ENCODE measurements at regions not wholly inside any gene's neighbourhood (a gene's known extent, or its start where the extent isn't known, plus 50 kb on each side); places are given as distances from the start of the nearest gene placed in this dataset.

- H3K4me1 Mint-ChIP-seq (ENCODE audit: low read depth), result no peaks in the 10 kb centered on the region
- ATAC-seq, result no peak
- H3K4me3 Mint-ChIP-seq, result no peak overlapping the region
- no peak for DNase-seq
- H3K36me3 Mint-ChIP-seq (ENCODE audit: insufficient read depth), result no peaks in the 10 kb centered on the region
- no peaks in the 10 kb centered on the region for H3K9me3 Mint-ChIP-seq
- no peaks in the 10 kb centered on the region for H3K27me3 Mint-ChIP-seq (ENCODE audit: low read depth)
These were observed 164.0 kb upstream of the PDGFD start for GRCh38 chr11:104327861-104328511.

GRCh38 chr11:104325093-104325492 is 161.1 kb upstream of the PDGFD start:
- no peaks in the 10 kb centered on the region for H3K36me3 Mint-ChIP-seq (ENCODE audit: insufficient read depth)
- no peak overlapping the region for H3K4me3 Mint-ChIP-seq
- no peaks in the 10 kb centered on the region for H3K4me1 Mint-ChIP-seq (ENCODE audit: low read depth)
- ATAC-seq (no peak), DNase-seq (no peak)
- no peaks in the 10 kb centered on the region for H3K27me3 Mint-ChIP-seq (ENCODE audit: low read depth)
- H3K9me3 Mint-ChIP-seq, result no peaks in the 10 kb centered on the region

- ATAC-seq, result no peak
- Mint-ChIP-seq H3K27me3 (ENCODE audit: low read depth) (no peaks in the 10 kb centered on the region), H3K4me1 (ENCODE audit: low read depth) (no peaks in the 10 kb centered on the region)
These were observed 160.3 kb upstream of the PDGFD start for GRCh38 chr11:104324276-104324675.

GRCh38 chr11:104323841-104324240 is 159.9 kb upstream of the PDGFD start:
- no peaks in the 10 kb centered on the region for H3K36me3 Mint-ChIP-seq (ENCODE audit: insufficient read depth)
- no peaks in the 10 kb centered on the region for H3K4me1 Mint-ChIP-seq (ENCODE audit: low read depth)
- H3K9me3 Mint-ChIP-seq, result no peaks in the 10 kb centered on the region
- ATAC-seq (no peak), DNase-seq (no peak)
- no peaks in the 10 kb centered on the region for H3K27me3 Mint-ChIP-seq (ENCODE audit: low read depth)
- no peak overlapping the region for H3K4me3 Mint-ChIP-seq

More at GRCh38 chr11:104324276-104324675, 160.3 kb upstream of the PDGFD start:
- H3K36me3 Mint-ChIP-seq (ENCODE audit: insufficient read depth), result no peaks in the 10 kb centered on the region
- no peak for DNase-seq
- H3K4me3 Mint-ChIP-seq, result no peak overlapping the region
- no peaks in the 10 kb centered on the region for H3K9me3 Mint-ChIP-seq

GRCh38 chr11:104322696-104323095 is 158.7 kb upstream of the PDGFD start:
- H3K4me3 Mint-ChIP-seq, result no peak overlapping the region
- no peaks in the 10 kb centered on the region for H3K36me3 Mint-ChIP-seq (ENCODE audit: insufficient read depth)
- H3K27me3 Mint-ChIP-seq (ENCODE audit: low read depth), result no peaks in the 10 kb centered on the region
- H3K4me1 Mint-ChIP-seq (ENCODE audit: low read depth), result no peaks in the 10 kb centered on the region
- DNase-seq, result no peak
- no peaks in the 10 kb centered on the region for H3K9me3 Mint-ChIP-seq
- ATAC-seq, result no peak

GRCh38 chr11:104320956-104321355 is 157.0 kb upstream of the PDGFD start:
- H3K4me3 Mint-ChIP-seq, result no peak overlapping the region
- no peaks in the 10 kb centered on the region for H3K4me1 Mint-ChIP-seq (ENCODE audit: low read depth)
- DNase-seq (no peak), ATAC-seq (no peak)
- no peaks in the 10 kb centered on the region for H3K36me3 Mint-ChIP-seq (ENCODE audit: insufficient read depth)
- no peaks in the 10 kb centered on the region for H3K9me3 Mint-ChIP-seq
- no peaks in the 10 kb centered on the region for H3K27me3 Mint-ChIP-seq (ENCODE audit: low read depth)

GRCh38 chr11:104320097-104320496 is 156.2 kb upstream of the PDGFD start:
- Mint-ChIP-seq H3K4me3 (no peak overlapping the region), H3K36me3 (ENCODE audit: insufficient read depth) (no peaks in the 10 kb centered on the region), H3K4me1 (ENCODE audit: low read depth) (no peaks in the 10 kb centered on the region), H3K9me3 (no peaks in the 10 kb centered on the region), H3K27me3 (ENCODE audit: low read depth) (no peaks in the 10 kb centered on the region)
- ATAC-seq (no peak), DNase-seq (no peak)

GRCh38 chr11:104319396-104319795 is 155.4 kb upstream of the PDGFD start:
- Mint-ChIP-seq H3K36me3 (ENCODE audit: insufficient read depth) (no peaks in the 10 kb centered on the region), H3K9me3 (no peaks in the 10 kb centered on the region), H3K4me1 (ENCODE audit: low read depth) (no peaks in the 10 kb centered on the region), H3K4me3 (no peak overlapping the region), H3K27me3 (ENCODE audit: low read depth) (no peaks in the 10 kb centered on the region)
- no peak for ATAC-seq
- DNase-seq, result no peak

GRCh38 chr11:104306862-104307474 is 143.0 kb upstream of the PDGFD start:
- DNase-seq (no peak), ATAC-seq (no peak)
- H3K9me3 Mint-ChIP-seq, result no peaks in the 10 kb centered on the region
- no peaks in the 10 kb centered on the region for H3K36me3 Mint-ChIP-seq (ENCODE audit: insufficient read depth)
- H3K4me1 Mint-ChIP-seq (ENCODE audit: low read depth), result no peaks in the 10 kb centered on the region
- no peak overlapping the region for H3K4me3 Mint-ChIP-seq
- no peaks in the 10 kb centered on the region for H3K27me3 Mint-ChIP-seq (ENCODE audit: low read depth)

- Mint-ChIP-seq H3K4me1 (ENCODE audit: low read depth) (no peaks in the 10 kb centered on the region), H3K9me3 (no peaks in the 10 kb centered on the region), H3K4me3 (no peak overlapping the region), H3K36me3 (ENCODE audit: insufficient read depth) (no peaks in the 10 kb centered on the region), H3K27me3 (ENCODE audit: low read depth) (no peaks in the 10 kb centered on the region)
- DNase-seq (no peak), ATAC-seq (no peak)
These were observed 137.8 kb upstream of the PDGFD start for GRCh38 chr11:104301776-104302175.

- DNase-seq, result no peak
- no peaks in the 10 kb centered on the region for H3K36me3 Mint-ChIP-seq (ENCODE audit: insufficient read depth)
- H3K27me3 Mint-ChIP-seq (ENCODE audit: low read depth), result peaks cover 2% of the 10 kb centered on the region
- no peak overlapping the region for H3K4me3 Mint-ChIP-seq
- ATAC-seq, result no peak
- no peaks in the 10 kb centered on the region for H3K9me3 Mint-ChIP-seq
- no peaks in the 10 kb centered on the region for H3K4me1 Mint-ChIP-seq (ENCODE audit: low read depth)
These were observed 127.7 kb upstream of the PDGFD start for GRCh38 chr11:104291646-104292045.

GRCh38 chr11:104286129-104286528 is 122.2 kb upstream of the PDGFD start:
- peaks cover 4% of the 10 kb centered on the region for H3K27me3 Mint-ChIP-seq (ENCODE audit: low read depth)
- H3K36me3 Mint-ChIP-seq (ENCODE audit: insufficient read depth), result no peaks in the 10 kb centered on the region
- DNase-seq (no peak), ATAC-seq (no peak)
- no peaks in the 10 kb centered on the region for H3K9me3 Mint-ChIP-seq
- no peak overlapping the region for H3K4me3 Mint-ChIP-seq
- no peaks in the 10 kb centered on the region for H3K4me1 Mint-ChIP-seq (ENCODE audit: low read depth)

- Mint-ChIP-seq H3K27me3 (ENCODE audit: low read depth) (no peaks in the 10 kb centered on the region), H3K4me3 (no peak overlapping the region), H3K36me3 (ENCODE audit: insufficient read depth) (no peaks in the 10 kb centered on the region), H3K4me1 (ENCODE audit: low read depth) (no peaks in the 10 kb centered on the region), H3K9me3 (no peaks in the 10 kb centered on the region)
- DNase-seq (no peak), ATAC-seq (no peak)
These were observed 115.6 kb upstream of the PDGFD start for GRCh38 chr11:104279587-104279986.

GRCh38 chr11:104275992-104276391 is 112.0 kb upstream of the PDGFD start:
- no peaks in the 10 kb centered on the region for H3K36me3 Mint-ChIP-seq (ENCODE audit: insufficient read depth)
- no peaks in the 10 kb centered on the region for H3K27me3 Mint-ChIP-seq (ENCODE audit: low read depth)
- DNase-seq, result no peak
- H3K4me3 Mint-ChIP-seq, result no peak overlapping the region
- ATAC-seq, result no peak
- no peaks in the 10 kb centered on the region for H3K4me1 Mint-ChIP-seq (ENCODE audit: low read depth)
- H3K9me3 Mint-ChIP-seq, result no peaks in the 10 kb centered on the region

- ATAC-seq (no peak), DNase-seq (no peak)
- Mint-ChIP-seq H3K27me3 (ENCODE audit: low read depth) (no peaks in the 10 kb centered on the region), H3K4me3 (no peak overlapping the region), H3K9me3 (no peaks in the 10 kb centered on the region), H3K36me3 (ENCODE audit: insufficient read depth) (no peaks in the 10 kb centered on the region), H3K4me1 (ENCODE audit: low read depth) (no peaks in the 10 kb centered on the region)
These were observed 96.5 kb upstream of the PDGFD start for GRCh38 chr11:104260456-104260855.

Data from activated T-cell treated with anti-CD3 and anti-CD28 coated beads, Interleukin-2, amount 50 U/mL, for 4 hours (primary cell).